ENCODE measurements at regions not wholly inside any gene's neighbourhood (a gene's known extent, or its start where the extent isn't known, plus 50 kb on each side); places are given as distances from the start of the nearest gene placed in this dataset.

GRCh38 chr2:109689182-109689930, 75.2 kb downstream of the SOWAHC start:
- no peak for ATAC-seq
- ChIA-PET POLR2A (ENCODE audit: unreplicated experiment) (no interaction called here), CTCF (no interaction called here)
- no peaks in the 10 kb centered on the region for H3K27me3 ChIP-seq (ENCODE audit: low read length)
- no peak overlapping the region for H3K27ac ChIP-seq (ENCODE audit: low read length)
- no peaks in the 10 kb centered on the region for H3K36me3 ChIP-seq (ENCODE audit: low read depth, low read length)
- intact Hi-C loops (cut with micrococcal nuclease), result no loop called here
- no TSS peak for BruUV-seq (replicated peaks)
- DNase-seq, result no peak
- TF ChIP-seq EZH2phosphoT487 (IDR thresholded peaks at IDR 0.05; ENCODE audit: borderline replicate concordance, low read length), result no peak
- no peak for TF ChIP-seq CTCF (conservative IDR thresholded peaks at IDR 0.05; ENCODE audit: low read depth, low read length)
- TF ChIP-seq EZH2 (IDR thresholded peaks at IDR 0.05; ENCODE audit: low read length, unreplicated experiment), result no peak
- H3K9ac ChIP-seq (ENCODE audit: low read length), result no peak overlapping the region
- no peaks in the 10 kb centered on the region for H3F3A ChIP-seq (ENCODE audit: low read length, unreplicated experiment)
- no peaks in the 10 kb centered on the region for H3K9me2 ChIP-seq (replicated peaks; ENCODE audit: low read length)
- no peak overlapping the region for H3K4me3 ChIP-seq (ENCODE audit: low read length)
- H3K4me1 ChIP-seq (ENCODE audit: insufficient read depth, low read length), result peaks cover 15% of the 10 kb centered on the region; the same call in 1 of the 2 replicates
- H4K20me1 ChIP-seq (ENCODE audit: low read length), result no peaks in the 10 kb centered on the region
- H3K9me3 ChIP-seq (ENCODE audit: low read length), result no peaks in the 10 kb centered on the region
- H2AFZ ChIP-seq (ENCODE audit: low read length), result no peak overlapping the region
- H3K79me2 ChIP-seq (ENCODE audit: low read length), result no peaks in the 10 kb centered on the region
- no peak overlapping the region for H3K4me2 ChIP-seq (ENCODE audit: low read length)

GRCh38 chr2:109689973-109690372, 75.8 kb downstream of the SOWAHC start:
- no peak for ATAC-seq
- Histone ChIP-seq H3K9ac (ENCODE audit: low read length) (no peak overlapping the region), H3K36me3 (ENCODE audit: low read depth, low read length) (no peaks in the 10 kb centered on the region), H3K9me2 (replicated peaks; ENCODE audit: low read length) (no peaks in the 10 kb centered on the region), H3K4me2 (ENCODE audit: low read length) (no peak overlapping the region), H3K79me2 (ENCODE audit: low read length) (no peaks in the 10 kb centered on the region), H3K27me3 (ENCODE audit: low read length) (no peaks in the 10 kb centered on the region), H3K27ac (ENCODE audit: low read length) (no peak overlapping the region), H2AFZ (ENCODE audit: low read length) (no peak overlapping the region), H3F3A (ENCODE audit: low read length, unreplicated experiment) (no peaks in the 10 kb centered on the region), H3K9me3 (ENCODE audit: low read length) (no peaks in the 10 kb centered on the region), H3K4me1 (ENCODE audit: insufficient read depth, low read length) (peaks cover 17% of the 10 kb centered on the region; the same call in 1 of the 2 replicates), H4K20me1 (ENCODE audit: low read length) (no peaks in the 10 kb centered on the region), H3K4me3 (ENCODE audit: low read length) (no peak overlapping the region)
- BruUV-seq (replicated peaks), result no TSS peak
- ChIA-PET CTCF (no interaction called here), POLR2A (ENCODE audit: unreplicated experiment) (no interaction called here)
- no peak for DNase-seq
- no peak for TF ChIP-seq EZH2phosphoT487 (IDR thresholded peaks at IDR 0.05; ENCODE audit: borderline replicate concordance, low read length)
- TF ChIP-seq EZH2 (IDR thresholded peaks at IDR 0.05; ENCODE audit: low read length, unreplicated experiment), result no peak
- no peak for TF ChIP-seq CTCF (conservative IDR thresholded peaks at IDR 0.05; ENCODE audit: low read depth, low read length)
- intact Hi-C loops (cut with micrococcal nuclease), result no loop called here

GRCh38 chr2:109690457-109690821, 76.3 kb downstream of the SOWAHC start:
- intact Hi-C loops (cut with micrococcal nuclease), result no loop called here

More at GRCh38 chr2:109690457-109690821, 76.3 kb downstream of the SOWAHC start:
- Histone ChIP-seq H2AFZ (ENCODE audit: low read length) (no peak overlapping the region), H3K27me3 (ENCODE audit: low read length) (no peaks in the 10 kb centered on the region), H3K27ac (ENCODE audit: low read length) (no peak overlapping the region), H3K4me2 (ENCODE audit: low read length) (no peak overlapping the region), H3K36me3 (ENCODE audit: low read depth, low read length) (no peaks in the 10 kb centered on the region), H3K9ac (ENCODE audit: low read length) (no peak overlapping the region), H3K4me3 (ENCODE audit: low read length) (no peak overlapping the region), H3K9me3 (ENCODE audit: low read length) (no peaks in the 10 kb centered on the region), H3K79me2 (ENCODE audit: low read length) (no peaks in the 10 kb centered on the region), H3K9me2 (replicated peaks; ENCODE audit: low read length) (no peaks in the 10 kb centered on the region), H3F3A (ENCODE audit: low read length, unreplicated experiment) (no peaks in the 10 kb centered on the region), H4K20me1 (ENCODE audit: low read length) (no peaks in the 10 kb centered on the region), H3K4me1 (ENCODE audit: insufficient read depth, low read length) (peaks cover 17% of the 10 kb centered on the region; the same call in 1 of the 2 replicates)
- TF ChIP-seq CTCF (conservative IDR thresholded peaks at IDR 0.05; ENCODE audit: low read depth, low read length) (no peak), EZH2 (IDR thresholded peaks at IDR 0.05; ENCODE audit: low read length, unreplicated experiment) (no peak), EZH2phosphoT487 (IDR thresholded peaks at IDR 0.05; ENCODE audit: borderline replicate concordance, low read length) (no peak)
- DNase-seq (no peak), ATAC-seq (no peak)
- ChIA-PET CTCF (no interaction called here), POLR2A (ENCODE audit: unreplicated experiment) (no interaction called here)
- BruUV-seq (replicated peaks), result no TSS peak
